SK-N-SH (cell line): ENCODE measurements at regions not wholly inside any gene's neighbourhood (a gene's known extent, or its start where the extent isn't known, plus 50 kb on each side); places are given as distances from the start of the nearest gene placed in this dataset.

Experiments used
- GABPA ChIP-seq: IDR thresholded peaks from 2 replicates; pipeline ENCODE4 v1.4.0; 2012; ENCODE audit warnings: low read depth, mild to moderate bottlenecking
- SMC3 ChIP-seq: IDR thresholded peaks from 2 replicates; pipeline ENCODE4 v1.6.1; 2012; ENCODE audit warnings: low read depth, low read length, improper control_type of control experiment
- TAF1 ChIP-seq: IDR thresholded peaks from 2 replicates; pipeline ENCODE4 v1.6.1; 2012; ENCODE audit warnings: low read depth, mild to moderate bottlenecking, low read length, moderate library complexity, borderline replicate concordance
- TF ChIP-seq, protein P1 (sequence below): IDR thresholded peaks from 2 replicates; pipeline ENCODE4 v1.4.0; 2012; ENCODE audit warnings: low read depth
- TF ChIP-seq, protein P2 (sequence below): fragments of 200-600 bp; sonication (generic); IDR thresholded peaks from 2 replicates; pipeline ENCODE4 v1.6.1; 2017; ENCODE audit warnings: antibody characterized with exemption, mild to moderate bottlenecking, moderate library complexity

DNA sequence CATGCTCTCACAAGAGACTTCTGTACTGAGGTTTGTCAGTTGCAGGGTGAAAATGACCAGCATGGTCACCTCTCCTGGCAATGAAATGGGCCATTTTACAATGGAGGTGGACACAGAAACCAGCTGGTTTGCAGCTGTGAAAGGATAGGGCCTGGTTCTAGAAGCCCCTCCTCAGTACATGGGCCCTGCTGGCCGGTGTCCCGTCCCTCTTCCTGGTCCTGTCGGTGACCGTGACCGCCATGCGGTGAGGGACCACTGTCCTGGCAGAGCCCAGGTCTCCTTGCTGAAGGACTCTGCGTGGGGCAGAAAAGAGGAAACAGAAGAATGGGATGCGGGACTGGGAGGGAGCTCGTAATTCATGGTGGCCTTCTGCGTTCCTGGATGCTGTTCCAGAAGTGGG lies 76.0 kb upstream of the ZNF423 start:
- TF ChIP-seq, protein P1, sequence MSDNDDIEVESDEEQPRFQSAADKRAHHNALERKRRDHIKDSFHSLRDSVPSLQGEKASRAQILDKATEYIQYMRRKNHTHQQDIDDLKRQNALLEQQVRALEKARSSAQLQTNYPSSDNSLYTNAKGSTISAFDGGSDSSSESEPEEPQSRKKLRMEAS: no peak
- TF ChIP-seq TAF1 (no peak), SMC3 (no peak), GABPA (no peak)
- TF ChIP-seq, protein P2, sequence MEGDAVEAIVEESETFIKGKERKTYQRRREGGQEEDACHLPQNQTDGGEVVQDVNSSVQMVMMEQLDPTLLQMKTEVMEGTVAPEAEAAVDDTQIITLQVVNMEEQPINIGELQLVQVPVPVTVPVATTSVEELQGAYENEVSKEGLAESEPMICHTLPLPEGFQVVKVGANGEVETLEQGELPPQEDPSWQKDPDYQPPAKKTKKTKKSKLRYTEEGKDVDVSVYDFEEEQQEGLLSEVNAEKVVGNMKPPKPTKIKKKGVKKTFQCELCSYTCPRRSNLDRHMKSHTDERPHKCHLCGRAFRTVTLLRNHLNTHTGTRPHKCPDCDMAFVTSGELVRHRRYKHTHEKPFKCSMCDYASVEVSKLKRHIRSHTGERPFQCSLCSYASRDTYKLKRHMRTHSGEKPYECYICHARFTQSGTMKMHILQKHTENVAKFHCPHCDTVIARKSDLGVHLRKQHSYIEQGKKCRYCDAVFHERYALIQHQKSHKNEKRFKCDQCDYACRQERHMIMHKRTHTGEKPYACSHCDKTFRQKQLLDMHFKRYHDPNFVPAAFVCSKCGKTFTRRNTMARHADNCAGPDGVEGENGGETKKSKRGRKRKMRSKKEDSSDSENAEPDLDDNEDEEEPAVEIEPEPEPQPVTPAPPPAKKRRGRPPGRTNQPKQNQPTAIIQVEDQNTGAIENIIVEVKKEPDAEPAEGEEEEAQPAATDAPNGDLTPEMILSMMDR: no peak
